ENCODE measurements at regions not wholly inside any gene's neighbourhood (a gene's known extent, or its start where the extent isn't known, plus 50 kb on each side); places are given as distances from the start of the nearest gene placed in this dataset.

DNA sequence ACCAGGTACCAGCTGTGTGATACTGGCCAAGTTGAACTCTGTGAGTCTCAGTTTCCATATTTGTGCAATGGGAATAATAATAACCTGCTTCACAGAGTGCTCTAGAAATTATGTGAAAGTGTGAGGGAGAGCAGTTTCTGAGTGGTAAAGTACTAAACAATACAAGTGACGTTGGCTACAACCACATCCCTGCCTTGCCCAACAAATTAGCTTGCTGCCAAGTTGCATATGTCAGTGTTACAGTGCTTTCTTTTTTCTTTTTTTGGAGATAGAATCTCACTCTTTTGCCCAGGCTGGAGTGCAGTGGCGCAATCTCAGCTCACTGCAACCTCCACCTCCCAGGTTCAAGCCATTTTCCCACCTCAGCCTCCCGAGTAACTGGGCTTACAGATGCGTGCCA lies 533.6 kb upstream of the MEX3C start:
- TF ChIP-seq, protein P1, sequence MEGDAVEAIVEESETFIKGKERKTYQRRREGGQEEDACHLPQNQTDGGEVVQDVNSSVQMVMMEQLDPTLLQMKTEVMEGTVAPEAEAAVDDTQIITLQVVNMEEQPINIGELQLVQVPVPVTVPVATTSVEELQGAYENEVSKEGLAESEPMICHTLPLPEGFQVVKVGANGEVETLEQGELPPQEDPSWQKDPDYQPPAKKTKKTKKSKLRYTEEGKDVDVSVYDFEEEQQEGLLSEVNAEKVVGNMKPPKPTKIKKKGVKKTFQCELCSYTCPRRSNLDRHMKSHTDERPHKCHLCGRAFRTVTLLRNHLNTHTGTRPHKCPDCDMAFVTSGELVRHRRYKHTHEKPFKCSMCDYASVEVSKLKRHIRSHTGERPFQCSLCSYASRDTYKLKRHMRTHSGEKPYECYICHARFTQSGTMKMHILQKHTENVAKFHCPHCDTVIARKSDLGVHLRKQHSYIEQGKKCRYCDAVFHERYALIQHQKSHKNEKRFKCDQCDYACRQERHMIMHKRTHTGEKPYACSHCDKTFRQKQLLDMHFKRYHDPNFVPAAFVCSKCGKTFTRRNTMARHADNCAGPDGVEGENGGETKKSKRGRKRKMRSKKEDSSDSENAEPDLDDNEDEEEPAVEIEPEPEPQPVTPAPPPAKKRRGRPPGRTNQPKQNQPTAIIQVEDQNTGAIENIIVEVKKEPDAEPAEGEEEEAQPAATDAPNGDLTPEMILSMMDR (IDR thresholded peaks at IDR 0.05) = no peak
- no peak for DNase-seq (ENCODE audit: low spot score)

DNA sequence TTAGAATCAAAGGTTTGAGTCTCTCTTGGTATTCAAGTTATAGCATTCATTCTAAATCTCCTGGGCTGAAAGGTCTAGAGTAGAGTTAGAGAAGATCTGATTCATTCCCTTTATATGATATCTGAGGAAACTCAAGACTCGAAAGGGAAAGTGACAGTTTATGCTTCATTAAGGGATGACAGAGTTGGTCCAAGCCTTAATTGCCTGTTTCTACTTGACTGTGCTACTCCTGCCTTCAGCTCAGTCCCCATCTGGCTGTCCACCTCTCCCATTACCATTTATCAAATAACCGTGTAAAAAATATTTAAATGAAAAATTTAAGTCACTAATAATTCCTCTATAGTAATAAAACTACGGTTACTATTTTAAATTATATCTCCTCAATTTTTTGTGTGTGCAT lies 537.1 kb upstream of the MEX3C start:
- H3K27ac ChIP-seq = no peak overlapping the region
- H3K4me1 ChIP-seq = no peaks in the 10 kb centered on the region
- no peak overlapping the region for H3K4me3 ChIP-seq
- H3K27me3 ChIP-seq = no peaks in the 10 kb centered on the region
- H3K9me3 ChIP-seq = no peaks in the 10 kb centered on the region
- no peaks in the 10 kb centered on the region for H3K36me3 ChIP-seq
- TF ChIP-seq, protein P1 (IDR thresholded peaks at IDR 0.05) = no peak
- DNase-seq (ENCODE audit: low spot score) = no peak

More for the DNA sequence above, 533.6 kb upstream of the MEX3C start:
- no peaks in the 10 kb centered on the region for H3K9me3 ChIP-seq
- H3K27ac ChIP-seq = no peak overlapping the region
- H3K4me3 ChIP-seq = no peak overlapping the region
- H3K36me3 ChIP-seq = no peaks in the 10 kb centered on the region
- H3K27me3 ChIP-seq = no peaks in the 10 kb centered on the region
- H3K4me1 ChIP-seq = no peaks in the 10 kb centered on the region

DNA sequence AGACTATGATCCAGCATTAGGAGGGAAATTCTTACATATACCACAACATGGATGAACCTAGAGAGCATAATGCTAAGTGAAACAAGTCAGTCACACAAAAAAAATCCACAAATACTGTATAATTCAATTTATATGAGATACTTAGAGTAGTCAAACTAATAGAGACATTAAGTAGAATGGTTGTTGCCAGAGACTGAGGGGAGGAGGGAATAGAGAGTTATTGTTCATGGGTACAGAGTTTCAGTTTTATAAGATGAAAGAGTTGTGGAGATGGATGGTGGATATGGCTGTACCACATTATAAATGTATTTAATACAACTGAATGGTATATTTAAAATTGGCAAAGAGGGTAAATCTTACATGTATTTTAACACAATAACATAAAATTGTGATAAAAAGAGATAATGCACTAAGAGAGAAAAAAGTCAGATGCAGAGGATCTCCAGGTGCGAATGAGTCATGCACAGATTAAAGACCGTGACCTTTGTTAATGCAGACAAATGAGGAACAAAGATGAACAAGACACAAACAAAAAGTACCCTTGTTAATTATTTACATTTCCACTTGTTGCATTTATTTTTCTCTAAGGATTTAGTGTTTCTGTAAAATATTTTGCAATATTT lies 541.7 kb upstream of the MEX3C start:
- Histone ChIP-seq H3K4me1 (no peaks in the 10 kb centered on the region), H3K9me3 (no peaks in the 10 kb centered on the region), H3K36me3 (no peaks in the 10 kb centered on the region), H3K27ac (no peak overlapping the region), H3K4me3 (no peak overlapping the region), H3K27me3 (no peaks in the 10 kb centered on the region)
- DNase-seq (ENCODE audit: low spot score) = no peak
- TF ChIP-seq, protein P1 (IDR thresholded peaks at IDR 0.05) = no peak

DNA sequence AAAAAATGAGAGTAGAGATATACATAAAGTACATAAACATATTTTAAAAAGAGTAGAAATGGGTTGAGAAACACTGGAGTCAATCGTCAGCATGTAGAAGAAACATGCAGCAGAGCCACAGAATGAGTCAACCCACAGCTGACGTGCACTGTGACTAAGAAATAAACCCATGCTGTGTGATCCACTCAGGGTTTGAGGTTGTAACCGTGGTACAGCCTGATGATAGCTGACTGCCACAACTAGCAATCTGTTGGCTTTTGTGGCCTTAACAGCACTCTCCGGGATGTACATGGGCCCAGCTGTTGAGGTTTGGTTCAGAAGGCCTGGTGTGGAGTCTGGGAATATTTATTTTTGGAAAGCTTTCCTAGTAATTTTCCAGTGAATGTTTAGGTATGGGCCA lies 554.4 kb upstream of the MEX3C start:
- TF ChIP-seq, protein P1 (IDR thresholded peaks at IDR 0.05) = no peak
- Histone ChIP-seq H3K27ac (no peak overlapping the region), H3K36me3 (no peaks in the 10 kb centered on the region), H3K4me3 (no peak overlapping the region), H3K27me3 (no peaks in the 10 kb centered on the region), H3K9me3 (no peaks in the 10 kb centered on the region), H3K4me1 (no peaks in the 10 kb centered on the region)
- DNase-seq (ENCODE audit: low spot score) = no peak

DNA sequence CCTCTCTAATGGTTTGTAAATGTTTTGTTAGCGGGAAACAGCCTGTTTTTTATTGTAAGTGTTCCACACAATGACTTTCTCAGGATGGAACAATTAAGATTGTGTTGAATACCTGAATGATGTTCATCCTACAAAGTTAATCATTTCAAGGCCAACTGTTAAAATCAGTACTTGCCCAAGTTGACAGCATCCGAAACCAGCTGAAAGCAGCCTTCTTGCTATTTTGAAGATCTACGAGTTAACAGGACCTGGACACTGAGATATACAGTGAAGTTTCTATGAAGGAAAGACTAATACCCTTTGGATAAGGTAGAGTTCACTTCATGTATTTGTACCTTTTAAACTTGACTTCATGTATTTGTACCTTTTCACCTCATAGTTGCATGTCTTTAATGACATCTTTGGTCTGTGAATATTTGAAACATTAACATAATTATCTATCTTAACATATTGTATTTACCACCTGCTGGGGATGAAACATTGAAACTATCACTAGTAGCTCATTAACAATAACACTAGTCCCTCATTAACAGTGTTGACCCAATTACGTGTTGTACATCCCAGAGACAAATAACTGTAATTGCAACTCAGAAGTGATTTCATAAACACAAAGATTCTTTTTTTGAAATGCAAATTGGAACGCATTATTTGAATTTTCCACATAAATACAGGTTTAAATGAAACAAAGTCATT lies 556.0 kb upstream of the MEX3C start:
- no peaks in the 10 kb centered on the region for H3K4me1 ChIP-seq
- no peak overlapping the region for H3K4me3 ChIP-seq
- H3K27me3 ChIP-seq = no peaks in the 10 kb centered on the region
- no peak overlapping the region for H3K27ac ChIP-seq
- no peaks in the 10 kb centered on the region for H3K9me3 ChIP-seq
- no peak for DNase-seq (ENCODE audit: low spot score)
- TF ChIP-seq, protein P1 (IDR thresholded peaks at IDR 0.05) = no peak
- no peaks in the 10 kb centered on the region for H3K36me3 ChIP-seq
